NB4 (cell line): ENCODE measurements at regions not wholly inside any gene's neighbourhood (a gene's known extent, or its start where the extent isn't known, plus 50 kb on each side); places are given as distances from the start of the nearest gene placed in this dataset.

ENCODE experiments used
- MYC ChIP-seq: IDR thresholded peaks from 2 replicates; pipeline ENCODE4 v1.6.1; 2011; ENCODE audit warnings: low read depth, low read length
- POLR2A ChIP-seq: IDR thresholded peaks from 2 replicates; pipeline ENCODE4 v1.6.1; 2011; ENCODE audit warnings: mild to moderate bottlenecking; ENCODE audit not compliant: insufficient read length; ENCODE audit errors: extremely low read depth
- TF ChIP-seq, protein P1 (sequence below): IDR thresholded peaks from one replicate; pipeline ENCODE4 v1.5.1; 2012; ENCODE audit warnings: low read depth, low read length
- TF ChIP-seq, protein P2 (sequence below): IDR thresholded peaks from 2 replicates; pipeline ENCODE4 v1.6.1; 2011; ENCODE audit warnings: low read depth, low read length

- TF ChIP-seq POLR2A = no peak
- TF ChIP-seq, protein P1, sequence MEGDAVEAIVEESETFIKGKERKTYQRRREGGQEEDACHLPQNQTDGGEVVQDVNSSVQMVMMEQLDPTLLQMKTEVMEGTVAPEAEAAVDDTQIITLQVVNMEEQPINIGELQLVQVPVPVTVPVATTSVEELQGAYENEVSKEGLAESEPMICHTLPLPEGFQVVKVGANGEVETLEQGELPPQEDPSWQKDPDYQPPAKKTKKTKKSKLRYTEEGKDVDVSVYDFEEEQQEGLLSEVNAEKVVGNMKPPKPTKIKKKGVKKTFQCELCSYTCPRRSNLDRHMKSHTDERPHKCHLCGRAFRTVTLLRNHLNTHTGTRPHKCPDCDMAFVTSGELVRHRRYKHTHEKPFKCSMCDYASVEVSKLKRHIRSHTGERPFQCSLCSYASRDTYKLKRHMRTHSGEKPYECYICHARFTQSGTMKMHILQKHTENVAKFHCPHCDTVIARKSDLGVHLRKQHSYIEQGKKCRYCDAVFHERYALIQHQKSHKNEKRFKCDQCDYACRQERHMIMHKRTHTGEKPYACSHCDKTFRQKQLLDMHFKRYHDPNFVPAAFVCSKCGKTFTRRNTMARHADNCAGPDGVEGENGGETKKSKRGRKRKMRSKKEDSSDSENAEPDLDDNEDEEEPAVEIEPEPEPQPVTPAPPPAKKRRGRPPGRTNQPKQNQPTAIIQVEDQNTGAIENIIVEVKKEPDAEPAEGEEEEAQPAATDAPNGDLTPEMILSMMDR = no peak
- no peak for TF ChIP-seq MYC
- TF ChIP-seq, protein P2, sequence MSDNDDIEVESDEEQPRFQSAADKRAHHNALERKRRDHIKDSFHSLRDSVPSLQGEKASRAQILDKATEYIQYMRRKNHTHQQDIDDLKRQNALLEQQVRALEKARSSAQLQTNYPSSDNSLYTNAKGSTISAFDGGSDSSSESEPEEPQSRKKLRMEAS = no peak
Observed at GRCh38 chr11:42225664-42226063, 766.2 kb upstream of the LRRC4C start.
